SK-N-SH (cell line): ENCODE measurements at regions not wholly inside any gene's neighbourhood (a gene's known extent, or its start where the extent isn't known, plus 50 kb on each side); places are given as distances from the start of the nearest gene placed in this dataset.

Source experiments
- CTCF ChIA-PET: fragments of 300-600, 350-600 bp; formaldehyde crosslinking; extraction: SDS; loops from one replicate; lab custom pipeline; 2021; lab: Yijun Ruan, JAX
- POLR2A ChIA-PET: fragments of 350-600 bp; sonication (Branson Sonifier 250); formaldehyde crosslinking; extraction: SDS; loops from one replicate; lab custom pipeline; 2020; ENCODE audit warnings: antibody characterized with exemption, inconsistent platforms; lab: Yijun Ruan, JAX
- DNase-seq: peaks from one replicate; pipeline ENCODE4 v3.0.0; 2012
- H2AFZ ChIP-seq: fragments of 200-600 bp; sonication (generic); 2 replicates; pipeline ENCODE4 v1.8.1; 2016; ENCODE audit warnings: antibody characterized with exemption, mild to moderate bottlenecking, low read depth
- H3F3A ChIP-seq: fragments of 200-600 bp; sonication (generic); replicated peaks from 2 replicates; pipeline ENCODE3; 2016; ENCODE audit warnings: antibody characterized with exemption, mild to moderate bottlenecking; ENCODE audit not compliant: insufficient read depth
- H3K27ac ChIP-seq, 2 experiments: fragments of 200-500 bp in 1 of 2; fragments of 200-600 bp in 1 of 2; sonication (Bioruptor generic) in 1 of 2; sonication (generic), shearing (Covaris generic) in 1 of 2; 2 replicates each; pipeline versions ENCODE4 v1.5.1 to v1.6.1; 2014 to 2016; ENCODE audit warnings: low read depth in 2 of 2, inconsistent platforms in 1 of 2, low read length in 1 of 2, mild to moderate bottlenecking in 1 of 2, mixed read lengths in 1 of 2
- H3K27me3 ChIP-seq: fragments of 200-600 bp; sonication (generic), shearing (Covaris generic); 2 replicates; pipeline ENCODE4 v1.6.1; 2016; ENCODE audit warnings: mixed run types; ENCODE audit not compliant: insufficient read depth
- H3K36me3 ChIP-seq, 2 experiments: fragments of 200-500 bp in 1 of 2; fragments of 200-600 bp in 1 of 2; sonication (Bioruptor generic) in 1 of 2; sonication (generic) in 1 of 2; replicated peaks in 1 of 2; 2 replicates each; pipeline versions ENCODE3 to v1.5.1; 2014 to 2016; ENCODE audit warnings: low read length in 1 of 2, mild to moderate bottlenecking in 1 of 2; ENCODE audit not compliant: insufficient read depth in 2 of 2, control insufficient read depth in 1 of 2
- H3K4me1 ChIP-seq, 2 experiments: fragments of 200-500 bp in 1 of 2; fragments of 200-600 bp in 1 of 2; sonication (Bioruptor generic) in 1 of 2; sonication (generic), shearing (Covaris generic) in 1 of 2; 2 replicates each; pipeline versions ENCODE4 v1.5.1 to v1.6.1; 2014 to 2016; ENCODE audit warnings: low read depth in 1 of 2, low read length in 1 of 2, mixed run types in 1 of 2; ENCODE audit not compliant: insufficient read depth in 2 of 2, control insufficient read depth in 1 of 2
- H3K4me2 ChIP-seq: fragments of 200-600 bp; sonication (generic), shearing (Covaris generic); 2 replicates; pipeline ENCODE4 v1.6.1; 2017; ENCODE audit warnings: mixed run types
- H3K4me3 ChIP-seq, 2 experiments: fragments of 200-500 bp in 1 of 2; fragments of 200-600 bp in 1 of 2; sonication (Bioruptor generic) in 1 of 2; sonication (generic), shearing (Covaris generic) in 1 of 2; 2 replicates each; pipeline versions ENCODE4 v1.5.1 to v1.8.1; 2014 to 2016; ENCODE audit warnings: low read depth in 2 of 2, inconsistent platforms in 1 of 2, low read length in 1 of 2, mild to moderate bottlenecking in 1 of 2, mixed read lengths in 1 of 2, moderate library complexity in 1 of 2
- H3K79me2 ChIP-seq: fragments of 200-600 bp; sonication (generic); 2 replicates; pipeline ENCODE4 v1.8.1; 2017; ENCODE audit warnings: mild to moderate bottlenecking; ENCODE audit not compliant: insufficient read depth
- H3K9ac ChIP-seq: fragments of 200-600 bp; sonication (generic); 2 replicates; pipeline ENCODE4 v1.6.1; 2017; ENCODE audit warnings: mixed run types
- H3K9me2 ChIP-seq: fragments of 200-600 bp; sonication (generic); 2 replicates; pipeline ENCODE4 v1.6.1; 2017; ENCODE audit warnings: mixed run types
- H3K9me3 ChIP-seq: fragments of 200-600 bp; sonication (generic); 2 replicates; pipeline ENCODE4 v1.6.1; 2017; ENCODE audit warnings: mixed run types, mild to moderate bottlenecking, moderate library complexity
- H4K20me1 ChIP-seq: fragments of 200-600 bp; sonication (generic); 2 replicates; pipeline ENCODE4 v1.6.1; 2017; ENCODE audit warnings: mild to moderate bottlenecking, mixed run types; ENCODE audit not compliant: insufficient read depth
- CHD2 ChIP-seq: fragments of 150-350 bp; IDR thresholded peaks from 2 replicates; pipeline ENCODE4 v1.6.1; 2018; ENCODE audit warnings: low read length; ENCODE audit not compliant: partially characterized antibody
- CTCF ChIP-seq: fragments of 200-600 bp; sonication (generic); IDR thresholded peaks from 2 replicates; pipeline ENCODE4 v1.6.1; 2017; ENCODE audit warnings: antibody characterized with exemption, mild to moderate bottlenecking, moderate library complexity
- FOSL2 ChIP-seq: IDR thresholded peaks from 2 replicates; pipeline ENCODE4 v1.4.0; 2012; ENCODE audit warnings: low read depth, mild to moderate bottlenecking, moderate library complexity, borderline replicate concordance
- FOXM1 ChIP-seq: IDR thresholded peaks from 2 replicates; pipeline ENCODE4 v1.4.0; 2012; ENCODE audit warnings: low read depth, mild to moderate bottlenecking
- GATA2 ChIP-seq: sonication (generic); formaldehyde crosslinking; IDR thresholded peaks from 2 replicates; pipeline ENCODE4 v1.5.0; 2020; ENCODE audit warnings: mild to moderate bottlenecking, missing genetic modification reagents
- MEF2A ChIP-seq: IDR thresholded peaks from 2 replicates; pipeline ENCODE4 v1.4.0; 2012; ENCODE audit warnings: low read depth, borderline replicate concordance
- NRF1 ChIP-seq: IDR thresholded peaks from 2 replicates; pipeline ENCODE4 v1.6.1; 2012; ENCODE audit warnings: low read depth, mild to moderate bottlenecking, low read length
- PBX3 ChIP-seq: IDR thresholded peaks from 2 replicates; pipeline ENCODE4; 2012
- TAF1 ChIP-seq: IDR thresholded peaks from 2 replicates; pipeline ENCODE4 v1.6.1; 2012; ENCODE audit warnings: low read depth, mild to moderate bottlenecking, low read length, moderate library complexity, borderline replicate concordance
- USF2 ChIP-seq: fragments of 150-350 bp; IDR thresholded peaks from 2 replicates; pipeline ENCODE4 v1.6.1; 2017; ENCODE audit warnings: antibody characterized with exemption, low read length, low read depth, borderline replicate concordance
- YY1 ChIP-seq: IDR thresholded peaks from 2 replicates; pipeline ENCODE4 v1.4.0; 2012; ENCODE audit warnings: low read depth, mild to moderate bottlenecking
- ZBTB33 ChIP-seq: IDR thresholded peaks from 2 replicates; pipeline ENCODE4 v1.4.0; 2012; ENCODE audit warnings: low read depth, borderline replicate concordance
- WGBS: methylation state at CpG from one replicate; pipeline ENCODE4 v1.1.6; 2017; ENCODE audit warnings: low lambda C conversion rate; 5-methylcytosine and 5-hydroxymethylcytosine counted together
- TF ChIP-seq, protein P1 (sequence below): fragments of 150-350 bp; IDR thresholded peaks from 2 replicates; pipeline ENCODE4 v1.6.1; 2016; ENCODE audit warnings: mild to moderate bottlenecking, low read depth, low read length

DNA sequence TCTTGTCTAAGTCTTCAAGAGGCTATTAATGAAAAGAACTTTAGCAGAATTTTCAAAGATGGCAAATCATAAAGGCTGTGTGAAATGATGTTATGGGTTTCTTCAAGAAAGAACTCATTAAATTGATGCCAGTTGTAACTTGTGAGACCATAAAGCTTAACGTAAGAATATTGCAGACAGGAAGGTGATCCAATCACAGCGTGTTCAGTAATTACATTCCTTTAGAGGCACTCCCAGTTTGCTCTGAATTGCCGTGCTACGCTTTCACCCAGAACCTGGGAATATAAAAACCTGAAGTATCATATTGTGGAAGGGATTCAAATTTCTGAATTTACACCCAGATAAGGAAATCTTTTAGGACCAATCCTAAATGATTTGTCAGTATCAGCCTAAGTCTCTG, 64.1 kb upstream of the ITGB1 start (continued):
- TF ChIP-seq PBX3: no peak

DNA sequence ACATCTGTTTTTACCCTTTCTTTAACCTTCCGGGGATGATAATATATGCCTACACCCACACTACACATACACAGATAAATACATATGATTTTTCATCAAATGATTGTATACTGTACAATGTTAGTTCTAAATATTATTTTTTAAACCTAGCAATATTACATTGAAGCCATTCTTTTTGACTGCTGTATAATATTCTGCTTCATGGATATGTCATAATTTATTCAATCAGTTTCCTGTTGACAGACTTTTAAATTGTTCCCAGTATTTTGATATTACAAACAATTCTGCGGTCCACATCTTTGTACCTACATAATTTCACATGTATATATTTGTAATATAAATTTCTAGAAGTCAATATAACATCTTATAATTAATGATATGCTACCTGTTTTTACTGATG, 59.0 kb upstream of the ITGB1 start:
- no peaks in the 10 kb centered on the region for H3K36me3 ChIP-seq
- H3K27me3 ChIP-seq: no peaks in the 10 kb centered on the region
- H4K20me1 ChIP-seq: no peaks in the 10 kb centered on the region
- POLR2A ChIA-PET: no interaction called here
- no peak for TF ChIP-seq MEF2A
- TF ChIP-seq FOXM1: no peak
- no peak for TF ChIP-seq ZBTB33
- no peak for TF ChIP-seq FOSL2
- no peak for TF ChIP-seq CHD2
- TF ChIP-seq, protein P1, sequence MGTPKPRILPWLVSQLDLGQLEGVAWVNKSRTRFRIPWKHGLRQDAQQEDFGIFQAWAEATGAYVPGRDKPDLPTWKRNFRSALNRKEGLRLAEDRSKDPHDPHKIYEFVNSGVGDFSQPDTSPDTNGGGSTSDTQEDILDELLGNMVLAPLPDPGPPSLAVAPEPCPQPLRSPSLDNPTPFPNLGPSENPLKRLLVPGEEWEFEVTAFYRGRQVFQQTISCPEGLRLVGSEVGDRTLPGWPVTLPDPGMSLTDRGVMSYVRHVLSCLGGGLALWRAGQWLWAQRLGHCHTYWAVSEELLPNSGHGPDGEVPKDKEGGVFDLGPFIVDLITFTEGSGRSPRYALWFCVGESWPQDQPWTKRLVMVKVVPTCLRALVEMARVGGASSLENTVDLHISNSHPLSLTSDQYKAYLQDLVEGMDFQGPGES: no peak
- TF ChIP-seq TAF1: no peak
- no peak for TF ChIP-seq NRF1
- no peak for TF ChIP-seq USF2
- no peak for TF ChIP-seq GATA2 (CRISPR knock-in tag)
- no peak for TF ChIP-seq CTCF
- no peak for TF ChIP-seq YY1
- H2AFZ ChIP-seq: no peak overlapping the region
- no peaks in the 10 kb centered on the region for H3K79me2 ChIP-seq
- H3K27ac ChIP-seq: no peak overlapping the region
- WGBS: 86% methylated on average over 2 of the region's 2 CpGs
- H3F3A ChIP-seq: peaks cover 17% of the 10 kb centered on the region
- H3K9me2 ChIP-seq: no peaks in the 10 kb centered on the region
- H3K4me2 ChIP-seq: no peak overlapping the region
- no peaks in the 10 kb centered on the region for H3K9me3 ChIP-seq
- H3K9ac ChIP-seq: no peak overlapping the region
- no peak overlapping the region for H3K4me3 ChIP-seq
- no peak for DNase-seq
- no peaks in the 10 kb centered on the region; a peak in 1 of 4 replicates for H3K4me1 ChIP-seq
- CTCF ChIA-PET: no interaction called here
